H1 (cell line): ENCODE measurements at regions not wholly inside any gene's neighbourhood (a gene's known extent, or its start where the extent isn't known, plus 50 kb on each side); places are given as distances from the start of the nearest gene placed in this dataset.

ENCODE experiments used
- CTCF ChIA-PET: fragments of 300-600 bp; sonication (Branson Sonifier 250); formaldehyde crosslinking; loops from one replicate; lab custom pipeline; 2021; ENCODE audit not compliant: partially characterized antibody; lab: Charles Lee
- POLR2A ChIA-PET: fragments of 300-600 bp; sonication (Branson Sonifier 250); formaldehyde crosslinking; loops from one replicate; lab custom pipeline; 2021; ENCODE audit warnings: inconsistent platforms; ENCODE audit not compliant: partially characterized antibody; lab: Charles Lee
- DNase-seq, 2 experiments: peaks; one replicate each; pipeline versions ENCODE4 v3.0.0 to v3.0.0-alpha.2; 2010 to 2022; ENCODE audit warnings: low spot score in 2 of 2, low read depth in 1 of 2, mixed read lengths in 1 of 2
- FAIRE-seq: peaks from 2 replicates; lab custom pipeline; 2011; peaks lifted over from hg19 to GRCh38; lab: Jason Lieb, UNC
- H2AFZ ChIP-seq: 2 replicates; pipeline ENCODE4 v1.8.1; 2012; ENCODE audit warnings: low read length, inconsistent platforms
- H2AK5ac ChIP-seq: 2 replicates; pipeline ENCODE4 v1.6.1; 2013; ENCODE audit warnings: low read depth, low read length
- H2BK120ac ChIP-seq: replicated peaks from 2 replicates; pipeline ENCODE3; 2013; ENCODE audit warnings: low read depth, low read length, inconsistent platforms
- H2BK12ac ChIP-seq: 2 replicates; pipeline ENCODE4 v1.6.1; 2013; ENCODE audit warnings: low read depth, low read length
- H2BK15ac ChIP-seq: 2 replicates; pipeline ENCODE4 v1.6.1; 2013; ENCODE audit warnings: low read length
- H2BK20ac ChIP-seq: 2 replicates; pipeline ENCODE4 v1.6.1; 2013; ENCODE audit warnings: low read length
- H2BK5ac ChIP-seq: 2 replicates; pipeline ENCODE4 v1.6.1; 2013; ENCODE audit warnings: low read depth, low read length
- H3K14ac ChIP-seq: 2 replicates; pipeline ENCODE4 v1.6.1; 2013; ENCODE audit warnings: inconsistent platforms; ENCODE audit not compliant: insufficient read length
- H3K18ac ChIP-seq: 2 replicates; pipeline ENCODE4 v1.6.1; 2013; ENCODE audit warnings: low read length; ENCODE audit errors: extremely low read depth
- H3K23ac ChIP-seq: 2 replicates; pipeline ENCODE4 v1.6.1; 2013; ENCODE audit warnings: inconsistent platforms; ENCODE audit not compliant: insufficient read length
- H3K23me2 ChIP-seq: 2 replicates; pipeline ENCODE4 v1.6.1; 2013; ENCODE audit warnings: low read depth, low read length
- H3K27ac ChIP-seq: 2 replicates; pipeline ENCODE4 v1.6.1; 2011; ENCODE audit warnings: low read depth, low read length, inconsistent platforms
- H3K27me3 ChIP-seq, 4 experiments: replicated peaks in 1 of 4; 1 replicate in 1 of 4; 2 replicates in 3 of 4; pipeline versions ENCODE4 v1.6.1 to v1.8.1; 2011 to 2013; ENCODE audit warnings: low read length in 3 of 4, mild to moderate bottlenecking in 3 of 4, inconsistent platforms in 2 of 4, mixed read lengths in 2 of 4, moderate library complexity in 1 of 4; ENCODE audit not compliant: control insufficient read depth in 3 of 4, insufficient read depth in 3 of 4; ENCODE audit errors: extremely low read depth in 1 of 4
- H3K36me3 ChIP-seq, 4 experiments: 2 replicates each; pipeline versions ENCODE4 v1.6.1 to v1.8.1; 2011 to 2013; ENCODE audit warnings: mild to moderate bottlenecking in 4 of 4, low read length in 3 of 4, moderate library complexity in 2 of 4, control low read depth in 1 of 4, inconsistent platforms in 1 of 4; ENCODE audit not compliant: insufficient read depth in 4 of 4, control insufficient read depth in 2 of 4
- H3K4ac ChIP-seq: replicated peaks from 2 replicates; pipeline ENCODE3; 2013; ENCODE audit warnings: low read length, low read depth, mixed read lengths, inconsistent platforms; ENCODE audit not compliant: insufficient read length
- H3K4me1 ChIP-seq, 4 experiments: replicated peaks in 1 of 4; 1 replicate in 1 of 4; 2 replicates in 3 of 4; pipeline versions ENCODE4 v1.6.1 to v1.8.1; 2011 to 2013; ENCODE audit warnings: low read length in 3 of 4, inconsistent platforms in 2 of 4, mixed read lengths in 1 of 4; ENCODE audit not compliant: insufficient read depth in 4 of 4, control insufficient read depth in 3 of 4
- H3K4me2 ChIP-seq, 2 experiments: 2 replicates each; pipeline versions ENCODE4 v1.6.1 to v1.8.1; 2011 to 2013; ENCODE audit warnings: low read depth in 2 of 2, low read length in 2 of 2, control low read depth in 1 of 2, inconsistent platforms in 1 of 2, mild to moderate bottlenecking in 1 of 2; ENCODE audit not compliant: insufficient read depth in 1 of 2
- H3K4me3 ChIP-seq, 4 experiments: fragments of 200-600, 300-600 bp in 1 of 4; sonication (generic), shearing (Covaris generic), sonication (Bioruptor Twin) in 1 of 4; 2 replicates each; pipeline versions ENCODE4 v1.5.1 to v1.8.1; 2011 to 2016; ENCODE audit warnings: low read length in 4 of 4, low read depth in 3 of 4, control low read depth in 2 of 4, inconsistent platforms in 2 of 4, mild to moderate bottlenecking in 2 of 4, mixed read lengths in 1 of 4, moderate library complexity in 1 of 4; ENCODE audit not compliant: insufficient read depth in 2 of 4; ENCODE audit errors: extremely low read depth in 1 of 4
- H3K56ac ChIP-seq: replicated peaks from 2 replicates; pipeline ENCODE3; 2013; ENCODE audit warnings: low read depth, mild to moderate bottlenecking, mixed read lengths, low read length, inconsistent platforms; ENCODE audit not compliant: insufficient read length
- H3K79me1 ChIP-seq: 2 replicates; pipeline ENCODE4 v1.6.1; 2013; ENCODE audit warnings: low read depth, low read length, control low read depth
- H3K79me2 ChIP-seq, 2 experiments: 2 replicates each; pipeline versions ENCODE4 v1.6.1 to v1.8.1; 2012 to 2013; ENCODE audit warnings: low read length in 2 of 2, mild to moderate bottlenecking in 2 of 2, inconsistent platforms in 1 of 2; ENCODE audit not compliant: insufficient read depth in 2 of 2, control insufficient read depth in 1 of 2
- H3K9ac ChIP-seq, 4 experiments: replicated peaks in 1 of 4; 1 replicate in 1 of 4; 2 replicates in 3 of 4; pipeline versions ENCODE4 v1.6.1 to v1.8.1; 2011 to 2013; ENCODE audit warnings: low read depth in 3 of 4, low read length in 3 of 4, control low read depth in 2 of 4, mild to moderate bottlenecking in 2 of 4, moderate library complexity in 2 of 4, inconsistent platforms in 1 of 4; ENCODE audit errors: extremely low read depth in 1 of 4
- H3K9me3 ChIP-seq, 2 experiments: 2 replicates each; pipeline versions ENCODE4 v1.6.1 to v1.8.1; 2012 to 2013; ENCODE audit warnings: mild to moderate bottlenecking in 2 of 2, moderate library complexity in 2 of 2, control low read depth in 1 of 2, inconsistent platforms in 1 of 2, low read depth in 1 of 2, low read length in 1 of 2, mixed read lengths in 1 of 2; ENCODE audit not compliant: insufficient read depth in 2 of 2
- H4K20me1 ChIP-seq, 2 experiments: replicated peaks in 1 of 2; 2 replicates each; pipeline versions ENCODE3 to v1.8.1; 2011 to 2013; ENCODE audit warnings: inconsistent platforms in 2 of 2, low read length in 2 of 2, mild to moderate bottlenecking in 1 of 2; ENCODE audit not compliant: insufficient read depth in 2 of 2, control insufficient read depth in 1 of 2
- H4K5ac ChIP-seq: 2 replicates; pipeline ENCODE4 v1.6.1; 2013; ENCODE audit warnings: low read length, low read depth, mixed read lengths, inconsistent platforms; ENCODE audit not compliant: insufficient read length
- H4K8ac ChIP-seq: 2 replicates; pipeline ENCODE4 v1.8.0; 2013; ENCODE audit warnings: mild to moderate bottlenecking, moderate library complexity, low read length, inconsistent platforms; ENCODE audit not compliant: insufficient read depth; ENCODE audit errors: extremely low read depth
- H4K91ac ChIP-seq: replicated peaks from 2 replicates; pipeline ENCODE3; 2013; ENCODE audit warnings: low read length, mixed read lengths, inconsistent platforms; ENCODE audit not compliant: insufficient read length
- BACH1 ChIP-seq: IDR thresholded peaks from 2 replicates; pipeline ENCODE4 v1.6.1; 2012; ENCODE audit warnings: low read length, improper control_type of control experiment
- KDM1A ChIP-seq: fragments of 200-600, 300-600 bp; sonication (generic); IDR thresholded peaks from 2 replicates; pipeline ENCODE4 v1.7.1; 2016; ENCODE audit warnings: mild to moderate bottlenecking, low read length, borderline replicate concordance
- POLR2AphosphoS5 ChIP-seq: IDR thresholded peaks from 2 replicates; pipeline ENCODE4 v1.6.1; 2011; ENCODE audit warnings: low read depth, low read length
- RAD21 ChIP-seq, 2 experiments: IDR thresholded peaks in 1 of 2; conservative IDR thresholded peaks in 1 of 2; 2 replicates each; pipeline ENCODE4 v1.6.1; 2011; ENCODE audit warnings: low read depth in 2 of 2, low read length in 2 of 2, improper control_type of control experiment in 1 of 2, inconsistent platforms in 1 of 2, mild to moderate bottlenecking in 1 of 2, moderate library complexity in 1 of 2
- SP2 ChIP-seq: IDR thresholded peaks from 2 replicates; pipeline ENCODE4 v1.6.1; 2012; ENCODE audit warnings: mild to moderate bottlenecking, low read length, inconsistent platforms
- WGBS, 2 experiments: shearing (Covaris generic) in 1 of 2; methylation state at CpG; one replicate each; pipeline versions ENCODE4 v1.1.6 to v1.1.7; 2013 to 2015; ENCODE audit warnings: low lambda C conversion rate in 2 of 2, mixed read lengths in 2 of 2, inconsistent platforms in 1 of 2, low coverage in 1 of 2, missing lambda C conversion rate in 1 of 2; ENCODE audit not compliant: insufficient replicate concordance in 2 of 2, insufficient coverage in 1 of 2, insufficient read length in 1 of 2; ENCODE audit errors: extremely low coverage in 1 of 2, missing lambda C conversion rate in 1 of 2; 5-methylcytosine and 5-hydroxymethylcytosine counted together

DNA sequence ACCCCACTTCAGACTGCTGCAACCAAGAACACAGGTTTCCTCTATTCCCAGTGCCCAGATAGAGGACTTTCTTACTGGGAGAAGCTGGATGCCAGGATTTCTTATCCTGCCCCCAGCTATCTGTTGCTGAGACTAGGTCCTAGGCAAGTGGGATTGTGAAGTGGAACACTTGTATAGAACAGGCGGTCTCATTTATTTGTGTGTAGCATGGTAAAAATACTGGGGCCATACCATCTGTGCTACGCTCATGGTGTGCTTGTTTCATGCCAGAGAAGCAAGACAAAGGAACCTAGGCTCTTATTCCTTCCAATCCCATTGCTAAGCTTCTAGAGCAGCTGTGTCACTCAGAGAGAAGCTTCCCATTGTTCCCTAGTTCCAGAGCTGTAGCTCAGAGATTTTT is 191.5 kb upstream of the EPHA6 start:
- Histone ChIP-seq H3K4me1 (no peaks in the 10 kb centered on the region), H2BK12ac (no peak overlapping the region), H3K18ac (no peak overlapping the region), H2BK15ac (no peak overlapping the region), H3K79me1 (no peaks in the 10 kb centered on the region), H3K4ac (no peak overlapping the region), H3K27ac (no peak overlapping the region), H3K9me3 (peaks cover 0 to 5% of the 10 kb centered on the region in 2 experiments; a peak in 1 of 4 replicates), H3K14ac (no peak overlapping the region), H2BK120ac (no peak overlapping the region), H4K5ac (no peak overlapping the region), H2BK20ac (no peak overlapping the region), H2BK5ac (no peak overlapping the region), H3K4me2 (no peak overlapping the region), H4K20me1 (no peaks in the 10 kb centered on the region), H3K56ac (no peak overlapping the region), H3K23ac (no peak overlapping the region), H3K27me3 (no peaks in the 10 kb centered on the region), H2AK5ac (no peak overlapping the region), H3K9ac (no peak overlapping the region), H3K79me2 (no peaks in the 10 kb centered on the region), H3K4me3 (no peak overlapping the region), H4K91ac (no peak overlapping the region), H4K8ac (no peak overlapping the region), H2AFZ (no peak overlapping the region; the same call in 1 of the 2 replicates), H3K23me2 (no peaks in the 10 kb centered on the region), H3K36me3 (no peaks in the 10 kb centered on the region)
- 96% methylated on average over 2 of the region's 2 CpGs; no CpG with 5 or more reads in 1 of the 2 experiments for WGBS, 2 experiments
- TF ChIP-seq SP2 (no peak), RAD21 (IDR thresholded peaks at IDR 0.05 in 1 of 2, conservative IDR thresholded peaks at IDR 0.05 in 1 of 2; ENCODE audit: low read depth in 2 of 2, low read length in 2 of 2) (no peak), BACH1 (no peak), POLR2AphosphoS5 (no peak), KDM1A (no peak)
- POLR2A ChIA-PET, result no interaction called here
- FAIRE-seq, result no peak
- DNase-seq, result no peak
- CTCF ChIA-PET, result interaction anchor here (1.6 kb wide), 1 partner anchor 12 kb away, joined by 3 read pairs; no protein-coding TSS in a partner anchor
